Muscle layer of colon (tissue), 2 donors: ENCODE measurements at regions not wholly inside any gene's neighbourhood (a gene's known extent, or its start where the extent isn't known, plus 50 kb on each side); places are given as distances from the start of the nearest gene placed in this dataset.
"Not testable (repeated sequence)": the region's sequence is repeated elsewhere in the genome, so short reads cannot be mapped to it uniquely, and the experiment has no call there.

Experiments
- H3K27ac ChIP-seq: one replicate; pipeline ENCODE4 v1.7.0; 2013; ENCODE audit warnings: low read depth, mild to moderate bottlenecking, low read length, moderate library complexity
- H3K27me3 ChIP-seq, 2 donors: one replicate each; pipeline ENCODE4 v1.7.0; 2013; ENCODE audit warnings: low read length in 2 of 2, mild to moderate bottlenecking in 2 of 2; ENCODE audit not compliant: insufficient read depth in 2 of 2, control insufficient read depth in 1 of 2
- H3K36me3 ChIP-seq: one replicate; pipeline ENCODE4 v1.7.0; 2013; ENCODE audit warnings: mild to moderate bottlenecking, low read length; ENCODE audit not compliant: insufficient read depth
- H3K4me1 ChIP-seq: one replicate; pipeline ENCODE4 v1.7.0; 2013; ENCODE audit warnings: mild to moderate bottlenecking, low read length; ENCODE audit not compliant: insufficient read depth
- H3K4me3 ChIP-seq, 2 donors: one replicate each; pipeline ENCODE4 v1.7.0; 2013; ENCODE audit warnings: low read length in 2 of 2, low read depth in 1 of 2, mild to moderate bottlenecking in 1 of 2, moderate library complexity in 1 of 2
- H3K9ac ChIP-seq: one replicate; pipeline ENCODE4 v1.7.0; 2013; ENCODE audit warnings: low read length
- H3K9me3 ChIP-seq: one replicate; pipeline ENCODE4 v1.7.0; 2013; ENCODE audit warnings: mild to moderate bottlenecking, low read length
- donor health status: abdominal sarcoma.
- donor health status: Adenocarcinoma of cecum.

- no peaks in the 10 kb centered on the region for H3K27me3 ChIP-seq
- H3K9ac ChIP-seq = no peak overlapping the region
- no peaks in the 10 kb centered on the region for H3K36me3 ChIP-seq
- H3K4me3 ChIP-seq = no peak overlapping the region
- H3K9me3 ChIP-seq = no peaks in the 10 kb centered on the region
- no peak overlapping the region for H3K27ac ChIP-seq
- H3K4me1 ChIP-seq = no peaks in the 10 kb centered on the region
Observed at GRCh38 chr5:43855452-43855851, 252.5 kb downstream of the NNT start.

- no peaks in the 10 kb centered on the region for H3K4me1 ChIP-seq
- H3K27ac ChIP-seq = no peak overlapping the region
Observed at GRCh38 chr5:43854697-43855292, 251.8 kb downstream of the NNT start.

GRCh38 chr5:43852279-43852678 lies 249.3 kb downstream of the NNT start:
- Histone ChIP-seq H3K9ac (no peak overlapping the region), H3K36me3 (no peaks in the 10 kb centered on the region), H3K9me3 (no peaks in the 10 kb centered on the region), H3K4me3 (no peak overlapping the region), H3K27ac (no peak overlapping the region), H3K4me1 (no peaks in the 10 kb centered on the region), H3K27me3 (no peaks in the 10 kb centered on the region)

More at GRCh38 chr5:43854697-43855292, 251.8 kb downstream of the NNT start:
- Histone ChIP-seq H3K9me3 (no peaks in the 10 kb centered on the region), H3K9ac (no peak overlapping the region), H3K36me3 (no peaks in the 10 kb centered on the region), H3K27me3 (no peaks in the 10 kb centered on the region), H3K4me3 (no peak overlapping the region)

- no peaks in the 10 kb centered on the region for H3K36me3 ChIP-seq
- no peaks in the 10 kb centered on the region for H3K4me1 ChIP-seq
Observed at GRCh38 chr5:43851741-43852140, 248.8 kb downstream of the NNT start.

GRCh38 chr5:43840424-43841125 lies 237.6 kb downstream of the NNT start:
- Histone ChIP-seq H3K27me3 (no peaks in the 10 kb centered on the region), H3K4me1 (peaks cover 6% of the 10 kb centered on the region), H3K9ac (no peak overlapping the region), H3K9me3 (no peaks in the 10 kb centered on the region), H3K36me3 (no peaks in the 10 kb centered on the region), H3K4me3 (no peak overlapping the region), H3K27ac (no peak overlapping the region)

More at GRCh38 chr5:43851741-43852140, 248.8 kb downstream of the NNT start:
- Histone ChIP-seq H3K9ac (no peak overlapping the region), H3K9me3 (no peaks in the 10 kb centered on the region), H3K4me3 (no peak overlapping the region), H3K27me3 (no peaks in the 10 kb centered on the region), H3K27ac (no peak overlapping the region)

- H3K4me3 ChIP-seq = no peak overlapping the region
- no peaks in the 10 kb centered on the region for H3K9me3 ChIP-seq
- H3K4me1 ChIP-seq = peaks cover 6% of the 10 kb centered on the region
- H3K27me3 ChIP-seq = no peaks in the 10 kb centered on the region
- H3K9ac ChIP-seq = no peak overlapping the region
- no peaks in the 10 kb centered on the region for H3K36me3 ChIP-seq
- H3K27ac ChIP-seq = no peak overlapping the region
Observed at GRCh38 chr5:43839218-43839617, 236.2 kb downstream of the NNT start.

GRCh38 chr5:43837996-43838395 lies 235.0 kb downstream of the NNT start:
- Histone ChIP-seq H3K9ac (no peak overlapping the region), H3K4me3 (no peak overlapping the region), H3K36me3 (no peaks in the 10 kb centered on the region), H3K27ac (no peak overlapping the region), H3K9me3 (no peaks in the 10 kb centered on the region), H3K27me3 (no peaks in the 10 kb centered on the region), H3K4me1 (peaks cover 6% of the 10 kb centered on the region)

- no peak overlapping the region for H3K4me3 ChIP-seq
- no peaks in the 10 kb centered on the region for H3K36me3 ChIP-seq
- H3K27me3 ChIP-seq = no peaks in the 10 kb centered on the region
- peaks cover 6% of the 10 kb centered on the region for H3K4me1 ChIP-seq
- no peak overlapping the region for H3K27ac ChIP-seq
- no peak overlapping the region for H3K9ac ChIP-seq
- no peaks in the 10 kb centered on the region for H3K9me3 ChIP-seq
Observed at GRCh38 chr5:43837091-43837490, 234.1 kb downstream of the NNT start.

GRCh38 chr5:43833961-43834360 lies 231.0 kb downstream of the NNT start:
- Histone ChIP-seq H3K4me1 (no peaks in the 10 kb centered on the region), H3K9me3 (no peaks in the 10 kb centered on the region), H3K4me3 (no peak overlapping the region)

GRCh38 chr5:43824325-43824964 lies 221.5 kb downstream of the NNT start:
- H3K4me3 ChIP-seq, H3K9ac ChIP-seq, H3K27ac ChIP-seq, H3K36me3 ChIP-seq, H3K9me3 ChIP-seq, H3K27me3 ChIP-seq, H3K4me1 ChIP-seq: not testable (repeated sequence)

More at GRCh38 chr5:43833961-43834360, 231.0 kb downstream of the NNT start:
- H3K27me3 ChIP-seq = no peaks in the 10 kb centered on the region
- H3K36me3 ChIP-seq = no peaks in the 10 kb centered on the region
- no peak overlapping the region for H3K9ac ChIP-seq
- no peak overlapping the region for H3K27ac ChIP-seq

- H3K27ac ChIP-seq, H3K9ac ChIP-seq, H3K4me3 ChIP-seq, H3K4me1 ChIP-seq, H3K27me3 ChIP-seq, H3K9me3 ChIP-seq, H3K36me3 ChIP-seq: not testable (repeated sequence)
Observed at GRCh38 chr5:43818394-43818793, 215.4 kb downstream of the NNT start.
